ENCODE measurements at regions not wholly inside any gene's neighbourhood (a gene's known extent, or its start where the extent isn't known, plus 50 kb on each side); places are given as distances from the start of the nearest gene placed in this dataset.

DNA sequence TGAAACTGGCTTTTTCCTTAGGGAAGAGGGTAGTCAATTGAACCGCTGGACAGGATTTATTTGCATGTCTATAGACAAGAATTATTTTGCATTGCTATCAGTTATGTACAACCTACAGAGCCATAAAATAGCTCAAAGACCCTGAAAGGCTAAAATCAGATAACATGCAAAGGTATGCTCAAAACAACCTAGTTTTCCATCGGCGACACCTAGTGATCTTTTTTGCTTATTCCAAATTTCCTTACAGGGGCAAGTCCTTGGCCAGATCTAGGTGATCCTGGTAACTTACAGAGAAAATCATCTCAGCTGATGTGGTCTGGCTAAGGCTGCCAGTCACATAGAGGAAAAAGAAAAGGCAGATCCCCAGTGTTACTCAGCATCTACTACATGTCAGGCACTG is 141.2 kb upstream of the RPL38 start:
- no peak for DNase-seq

DNA sequence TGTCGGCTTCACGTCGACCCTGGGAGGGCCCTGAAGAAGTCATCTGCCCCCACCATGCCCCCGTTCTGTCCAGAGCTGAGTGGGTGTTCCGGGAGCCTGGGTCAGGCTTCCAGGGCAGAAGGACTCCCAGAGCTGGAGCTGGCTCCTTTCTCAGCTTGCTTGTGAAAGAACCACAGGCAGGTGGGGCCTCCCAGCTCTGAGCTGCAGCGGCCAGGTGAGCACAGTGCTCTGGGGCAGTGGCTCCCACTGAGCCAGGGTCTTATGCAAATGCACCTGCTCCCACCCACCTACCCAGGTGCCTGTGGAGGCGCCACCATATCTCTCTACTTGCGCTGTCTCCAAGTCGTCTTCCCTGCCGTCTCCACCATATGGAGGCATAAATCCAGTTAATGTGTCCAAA is 140.0 kb upstream of the RPL38 start:
- no peak for DNase-seq

DNA sequence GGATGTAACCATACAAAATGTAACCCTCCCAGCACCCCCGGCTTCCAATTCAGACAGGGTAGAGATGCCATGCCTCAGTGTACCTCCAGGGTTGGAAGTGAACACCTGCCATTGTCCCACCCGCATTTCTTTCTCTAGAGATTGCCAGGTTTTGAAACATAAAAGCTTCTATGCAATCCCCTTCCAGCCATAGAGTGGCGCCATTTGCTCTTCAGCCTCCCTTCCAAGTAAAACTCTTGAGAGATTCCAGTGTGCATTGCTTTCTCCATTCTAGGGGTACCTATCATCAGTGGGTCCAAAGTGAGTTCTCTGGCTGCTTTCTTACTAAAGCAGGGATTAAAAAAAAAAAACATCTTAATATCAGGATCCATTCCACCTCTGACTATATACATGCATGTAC is 133.1 kb upstream of the RPL38 start:
- DNase-seq: no peak

DNA sequence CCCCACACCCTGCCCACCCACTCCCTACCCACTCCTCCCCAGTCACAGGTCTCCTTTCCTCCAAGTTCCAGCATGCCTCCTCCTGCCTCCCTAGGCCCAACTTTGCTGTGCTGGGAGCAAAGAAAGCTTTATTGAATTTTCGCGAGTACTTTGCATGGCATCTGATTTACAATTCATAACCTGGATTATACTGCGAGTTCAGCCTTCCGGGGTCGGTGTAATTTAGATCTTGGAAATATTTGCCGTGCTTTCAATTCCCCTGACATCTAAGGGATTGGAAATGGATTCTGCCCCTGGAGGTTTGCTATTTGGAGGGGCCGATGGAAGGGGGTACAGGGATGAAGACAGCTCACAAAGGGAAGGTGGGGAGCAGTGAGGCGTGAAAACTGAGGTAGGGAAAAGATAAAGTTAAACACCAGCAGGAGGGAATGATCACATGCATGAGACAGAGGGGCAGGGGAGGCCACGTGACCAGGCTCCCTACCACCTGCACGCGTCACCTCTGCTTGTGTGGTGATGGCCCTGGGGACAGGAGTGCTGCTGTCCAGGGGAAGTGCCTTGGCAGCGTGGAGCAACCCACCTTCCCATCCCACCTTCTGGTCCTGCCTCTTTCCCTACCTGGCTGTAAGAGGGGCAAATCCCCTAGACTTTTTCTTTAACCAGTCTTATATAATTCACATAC is 132.3 kb upstream of the RPL38 start:
- DNase-seq: no peak

DNA sequence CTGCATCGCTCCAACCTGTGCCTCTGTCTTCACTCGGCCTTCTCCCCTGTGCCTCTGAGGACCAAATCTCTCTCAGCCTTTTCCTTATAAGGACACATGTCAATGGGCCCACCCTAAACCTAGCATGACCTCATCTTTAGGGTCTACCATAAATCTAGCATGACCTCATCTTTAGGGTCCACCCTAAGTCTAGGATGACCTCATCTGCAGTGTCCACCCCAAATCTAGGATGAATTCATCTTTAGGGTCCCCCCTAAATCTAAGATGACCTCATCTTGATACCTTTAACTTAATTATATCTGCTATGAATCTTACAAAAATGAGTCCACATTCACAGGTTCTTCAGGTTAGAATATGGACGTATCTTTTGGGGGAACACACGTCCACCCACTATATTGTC is 131.1 kb upstream of the RPL38 start:
- no peak for DNase-seq

DNA sequence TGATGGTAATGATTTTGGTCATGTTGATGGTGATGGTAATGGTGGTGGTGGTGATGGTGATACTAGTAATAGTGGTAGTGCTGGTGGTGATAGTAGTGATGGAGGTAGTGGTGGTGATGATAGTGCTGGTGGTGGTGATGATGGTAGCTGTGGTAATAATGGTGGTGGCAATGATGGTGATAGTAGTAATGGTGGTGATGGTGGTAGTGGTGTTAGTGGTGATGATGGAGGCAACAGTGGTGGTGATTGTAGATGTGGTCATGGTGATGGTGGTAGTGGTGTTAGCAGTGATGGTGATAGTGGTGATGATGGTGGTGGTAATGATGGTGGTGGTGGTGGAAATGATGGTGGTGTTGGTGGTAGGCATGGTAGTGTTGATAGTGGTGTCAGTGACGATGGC is 127.0 kb upstream of the RPL38 start:
- DNase-seq: no peak

DNA sequence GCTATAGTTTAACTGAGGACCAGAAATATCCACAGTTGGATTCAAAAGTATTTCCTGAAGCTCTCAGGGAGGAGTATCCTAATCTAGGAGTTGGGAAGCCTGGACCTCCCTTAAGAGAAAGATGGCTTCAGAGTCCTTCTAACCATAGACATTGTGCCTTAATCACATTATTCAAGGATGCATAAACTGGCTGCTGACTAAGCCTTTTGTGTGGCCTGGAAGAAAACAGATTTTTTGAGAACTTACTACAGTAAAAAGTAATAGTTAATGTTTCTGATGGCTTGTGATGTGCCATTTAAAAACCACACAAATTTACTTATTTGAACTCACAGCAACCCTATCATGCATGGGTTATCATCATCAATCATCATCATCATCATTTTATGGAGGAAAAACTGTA is 126.2 kb upstream of the RPL38 start:
- no peak for DNase-seq

DNA sequence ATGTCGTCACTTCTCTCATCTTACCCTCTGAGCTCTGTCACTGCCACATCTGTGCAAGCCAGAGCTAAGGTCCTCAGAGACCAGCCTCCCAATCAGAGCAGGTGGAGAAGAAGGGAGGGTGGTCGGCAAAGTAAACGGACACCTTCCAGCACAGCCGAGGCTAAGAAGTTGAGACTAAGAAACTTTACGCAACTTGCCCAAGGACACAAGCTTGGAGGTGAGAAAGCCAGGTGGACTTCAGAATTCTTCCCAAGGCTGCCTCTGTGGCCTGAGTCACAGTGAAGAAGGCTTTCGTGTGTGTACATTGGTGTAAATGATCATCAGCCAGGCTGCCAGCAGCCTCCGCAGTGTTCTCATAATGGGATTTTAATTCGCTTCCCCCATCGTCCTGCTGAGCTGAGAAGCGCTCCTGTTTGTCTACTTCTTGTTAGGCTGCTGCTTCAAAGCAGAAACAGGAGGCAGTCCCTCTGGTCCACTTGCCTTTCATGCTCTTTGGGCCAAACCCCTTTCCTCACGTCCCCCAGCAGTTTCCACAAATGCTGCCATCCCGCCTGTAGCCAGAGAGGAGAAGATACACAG is 125.0 kb upstream of the RPL38 start:
- peak; percentile 70 for DNase-seq

DNA sequence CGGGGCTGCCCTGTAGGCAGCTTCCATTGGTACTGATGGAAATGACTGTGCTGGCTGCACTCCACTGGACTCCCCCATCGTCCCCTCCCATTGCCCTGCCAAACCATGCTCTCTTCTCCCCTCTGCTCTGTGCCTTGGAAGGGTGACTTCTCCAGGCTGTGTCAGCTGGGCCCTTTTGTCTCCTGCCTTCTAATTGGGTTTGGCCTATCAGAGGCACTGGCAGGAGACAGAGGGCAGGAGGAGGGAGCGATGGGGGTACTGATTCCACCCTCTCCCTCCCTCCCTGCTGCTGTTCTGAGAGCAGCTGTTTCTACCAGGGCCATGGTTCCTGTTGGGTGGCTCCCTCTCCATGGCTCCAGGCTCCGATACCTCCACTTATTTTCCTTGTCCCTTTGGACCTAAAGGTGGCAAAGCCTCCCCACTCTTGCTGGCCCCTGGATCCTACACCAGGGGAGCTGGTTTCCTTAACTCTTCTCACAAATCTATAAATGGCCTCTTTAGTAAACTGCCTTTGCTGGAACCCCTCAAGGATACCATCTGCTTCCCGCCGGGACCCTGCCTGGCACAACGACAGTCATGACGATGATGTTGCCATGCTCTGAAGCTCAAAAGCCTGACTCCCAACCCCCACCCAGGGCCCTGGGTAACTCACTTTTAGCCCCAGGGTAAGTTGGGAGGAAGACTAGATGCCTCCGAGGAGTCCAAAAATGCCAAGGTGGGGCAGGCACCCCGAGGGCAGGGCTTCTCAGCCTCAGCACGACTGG is 123.8 kb upstream of the RPL38 start:
- no peak for DNase-seq

DNA sequence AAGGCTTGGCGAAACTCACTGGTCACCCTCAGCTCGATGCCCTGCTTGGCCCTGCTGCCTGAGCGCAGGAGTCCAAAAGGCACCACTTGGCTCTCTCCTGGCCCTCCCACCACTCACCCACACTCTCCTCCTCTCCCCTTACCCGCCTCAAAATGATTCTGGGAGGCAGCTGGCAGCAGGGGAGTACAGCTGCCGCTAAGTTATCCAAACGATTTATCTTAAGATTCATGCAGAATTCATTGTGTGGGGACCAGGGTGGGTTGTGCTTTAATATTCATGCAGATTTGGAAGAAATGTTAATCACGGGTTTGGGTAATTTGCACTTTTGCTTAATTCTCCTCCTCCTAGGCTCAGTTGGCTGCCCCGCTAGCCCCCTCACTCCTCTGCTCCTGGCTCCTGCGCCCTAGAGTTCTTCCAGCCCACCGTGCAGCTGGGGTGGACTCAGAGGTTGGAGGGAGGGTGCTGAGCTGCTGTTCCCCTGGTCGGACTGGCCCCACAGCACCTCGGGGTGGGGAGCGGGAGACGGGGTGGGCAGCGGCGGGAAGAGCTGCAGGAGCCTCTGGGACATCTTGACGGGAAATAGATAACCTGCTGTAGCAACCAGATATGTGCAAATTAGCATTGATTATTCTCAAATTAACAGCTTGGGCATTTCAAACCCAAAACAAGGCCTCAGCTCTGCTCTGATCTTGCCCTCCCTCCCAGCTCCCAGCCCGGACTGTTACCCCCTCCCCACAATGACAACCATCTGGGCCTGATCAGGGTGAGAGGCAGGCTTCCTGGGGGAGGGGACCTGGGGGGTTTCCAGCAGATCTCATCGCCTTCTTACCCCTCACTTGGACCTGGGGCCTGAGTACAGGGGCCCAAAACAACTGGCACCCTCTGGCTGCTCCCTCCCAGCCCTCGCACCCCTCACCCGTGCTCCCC is 122.6 kb upstream of the RPL38 start:
- DNase-seq: no peak

DNA sequence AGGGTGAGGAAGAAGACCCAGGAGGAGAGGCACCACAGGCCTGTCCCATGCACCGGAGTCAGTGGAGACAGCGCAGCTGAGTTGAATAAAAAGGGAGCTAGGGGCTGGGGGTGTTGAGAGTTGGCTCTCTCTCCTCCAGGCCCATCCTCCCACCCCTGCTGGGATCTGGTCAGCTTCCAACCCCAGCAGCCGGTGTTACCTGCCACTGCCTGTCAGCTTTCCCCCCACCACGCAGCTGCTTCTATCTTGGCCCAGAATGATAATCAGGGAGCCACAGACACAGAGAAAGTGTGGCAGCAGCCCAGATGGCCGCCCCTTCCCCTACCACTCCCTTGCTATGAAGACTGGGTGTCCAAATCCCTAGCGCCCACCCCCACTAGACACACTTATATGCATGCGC is 120.6 kb upstream of the RPL38 start:
- peak; percentile 77 for DNase-seq

DNA sequence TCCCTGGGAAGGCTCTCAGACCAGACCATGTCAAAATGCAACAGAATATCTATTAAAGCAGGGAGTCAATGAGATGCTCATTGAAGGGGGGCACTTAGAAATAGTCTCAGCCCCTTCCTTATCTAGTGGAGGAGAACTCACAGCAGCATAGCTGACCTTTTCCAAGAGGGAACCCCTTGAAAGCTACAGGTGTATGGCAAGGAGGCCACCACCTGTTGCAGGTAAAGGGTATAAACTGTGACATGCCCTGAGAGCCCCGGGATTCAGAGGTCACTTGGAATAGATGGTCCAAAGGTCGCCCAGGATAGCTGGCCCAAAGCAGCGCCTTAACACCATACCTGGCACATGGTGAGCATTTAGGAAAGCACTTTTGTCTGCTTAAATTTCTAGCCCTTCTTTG is 120.2 kb upstream of the RPL38 start:
- DNase-seq: no peak

DNA sequence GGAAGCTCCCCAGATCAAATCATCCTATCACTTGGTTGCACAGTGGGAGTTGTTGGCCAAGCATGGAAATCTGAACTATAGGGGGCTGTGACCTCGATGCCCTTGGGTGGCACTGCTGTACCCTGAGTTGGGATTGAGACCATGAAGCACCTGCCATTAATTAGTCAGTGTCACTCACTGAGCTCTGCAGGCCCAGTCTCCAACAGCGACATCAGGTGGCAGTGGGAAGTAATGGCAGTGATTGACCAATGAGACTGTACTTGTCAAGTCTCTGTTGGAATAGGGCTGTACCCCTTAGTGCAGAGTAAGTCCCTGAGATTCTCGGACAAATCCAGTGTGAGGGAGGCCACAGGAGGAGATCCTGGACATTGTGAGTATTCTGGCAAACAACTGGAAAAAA is 118.0 kb upstream of the RPL38 start:
- DNase-seq: no peak

DNA sequence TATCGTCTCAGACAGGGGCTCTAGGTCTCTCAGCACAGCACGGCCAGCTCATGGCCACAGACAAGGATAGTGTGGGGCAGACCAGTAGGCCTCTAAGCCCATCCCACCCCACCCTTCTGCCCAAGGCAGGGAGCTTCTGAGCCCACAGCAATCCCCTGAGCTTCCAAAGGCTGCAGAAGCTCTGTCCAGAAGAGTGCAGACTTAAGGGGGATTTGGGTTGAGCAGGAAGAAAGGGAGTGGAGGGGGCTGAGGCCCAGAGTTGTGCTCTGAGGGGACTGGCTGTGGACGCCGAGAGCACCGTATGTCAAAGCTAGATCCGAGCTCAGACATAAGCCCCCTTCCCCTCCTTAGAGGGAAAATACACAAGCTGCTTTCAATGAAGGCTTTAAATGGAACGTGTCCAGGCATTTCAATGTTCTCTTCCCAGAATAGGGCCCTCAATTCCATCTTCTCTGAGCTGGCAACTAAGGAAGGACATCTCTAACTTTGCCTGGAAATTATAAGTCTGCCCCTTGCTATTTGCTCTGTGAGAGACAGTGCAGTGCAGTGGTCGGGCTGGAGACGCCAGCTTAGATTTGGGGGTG is 116.4 kb upstream of the RPL38 start:
- DNase-seq: no peak

DNA sequence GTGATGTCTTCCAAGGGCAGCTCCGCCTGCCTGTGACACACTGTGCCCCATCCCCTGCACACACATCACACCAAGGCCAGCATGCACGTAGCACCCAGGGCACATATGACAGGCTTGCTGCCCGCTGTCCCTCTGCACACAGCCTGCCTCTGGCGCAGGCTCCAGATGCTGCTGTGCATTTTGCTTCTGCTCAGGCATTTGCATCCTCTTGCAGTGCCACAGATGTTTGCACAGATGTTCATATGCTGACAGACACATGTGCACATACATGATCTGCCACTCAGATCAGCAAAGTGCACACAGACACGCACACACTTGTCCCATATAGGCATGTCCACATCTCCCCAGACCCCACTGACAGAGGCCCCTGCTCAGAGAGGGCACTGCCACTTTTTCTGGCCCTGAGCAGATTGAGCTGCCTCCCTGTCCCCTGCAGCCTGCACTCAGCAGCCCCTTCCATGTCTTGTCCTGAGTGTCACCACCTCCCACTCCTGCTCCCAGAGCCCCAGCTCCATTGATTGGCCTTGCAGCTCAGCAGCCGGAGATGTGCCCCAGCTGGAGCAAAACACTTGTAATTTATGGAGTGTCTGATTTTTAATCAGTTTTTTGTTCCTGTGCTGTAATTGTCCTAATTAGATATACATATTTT is 115.1 kb upstream of the RPL38 start:
- DNase-seq: no peak

DNA sequence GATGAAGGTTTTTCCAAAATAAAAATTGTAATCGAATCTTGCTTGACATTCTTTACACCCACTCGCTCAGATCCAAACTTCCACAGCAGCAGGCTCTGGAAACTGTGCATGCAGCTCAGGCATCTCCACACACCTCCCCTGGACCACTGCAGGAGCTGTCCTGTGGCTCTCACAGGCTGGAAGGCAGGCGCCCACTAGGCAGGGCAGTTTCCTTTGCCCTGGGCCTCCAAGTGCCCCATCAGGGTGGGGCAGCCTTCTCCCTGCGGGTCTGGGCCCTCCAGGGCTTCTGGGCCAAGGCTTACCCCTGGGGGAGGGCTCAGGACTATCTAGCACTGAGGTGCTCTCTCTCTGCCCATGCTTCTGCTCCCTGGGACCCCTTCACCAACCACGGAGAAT is 114.5 kb upstream of the RPL38 start:
- no peak for DNase-seq

DNA sequence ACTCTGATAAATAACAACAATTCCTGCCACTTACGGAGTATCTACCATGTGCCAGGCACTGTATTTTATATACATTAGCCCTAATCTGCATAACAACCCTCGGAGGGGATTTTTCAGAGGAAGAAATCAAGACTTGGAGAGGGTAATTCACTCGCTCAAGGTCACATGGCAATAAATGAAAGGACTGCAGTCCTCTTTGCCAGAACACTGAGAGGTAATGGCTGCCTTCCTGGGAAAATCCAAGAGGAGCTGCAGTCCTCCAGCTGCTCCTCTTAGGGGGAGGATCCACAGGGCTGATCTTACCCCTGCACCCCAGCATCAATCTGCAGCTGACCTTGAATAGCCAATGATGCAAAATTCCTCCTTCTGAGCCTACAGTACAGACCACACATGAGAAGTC is 114.1 kb upstream of the RPL38 start:
- DNase-seq: no peak

DNA sequence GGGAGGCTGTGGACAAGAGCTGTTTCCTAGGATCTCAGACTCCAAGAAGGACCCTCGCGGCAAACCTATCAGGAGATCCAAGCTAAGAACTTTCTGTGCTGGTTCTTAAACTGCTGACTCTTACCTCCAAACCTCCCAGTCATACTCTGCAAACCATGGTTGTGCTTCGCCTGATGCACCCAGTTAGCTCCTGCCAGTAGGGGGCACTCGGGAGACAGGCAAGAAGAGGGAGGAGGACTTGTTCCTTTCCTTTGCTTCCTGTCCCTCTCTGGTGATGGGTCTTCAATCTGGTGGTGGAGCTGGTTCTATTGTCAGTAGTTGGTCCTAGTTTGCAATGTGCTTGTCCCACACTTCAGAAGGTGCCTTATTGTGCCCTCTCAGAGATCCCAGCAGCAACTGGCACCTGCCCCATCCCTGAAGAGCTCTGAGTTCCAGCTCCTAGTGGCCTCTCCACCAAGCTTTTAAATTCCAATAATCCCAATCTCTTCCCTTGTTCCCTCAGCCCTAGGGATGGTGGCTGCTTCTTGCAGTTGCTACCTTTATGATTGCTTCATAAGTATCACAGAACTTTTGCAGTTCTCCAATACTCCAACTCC is 113.5 kb upstream of the RPL38 start:
- peak; percentile 65 for DNase-seq

DNA sequence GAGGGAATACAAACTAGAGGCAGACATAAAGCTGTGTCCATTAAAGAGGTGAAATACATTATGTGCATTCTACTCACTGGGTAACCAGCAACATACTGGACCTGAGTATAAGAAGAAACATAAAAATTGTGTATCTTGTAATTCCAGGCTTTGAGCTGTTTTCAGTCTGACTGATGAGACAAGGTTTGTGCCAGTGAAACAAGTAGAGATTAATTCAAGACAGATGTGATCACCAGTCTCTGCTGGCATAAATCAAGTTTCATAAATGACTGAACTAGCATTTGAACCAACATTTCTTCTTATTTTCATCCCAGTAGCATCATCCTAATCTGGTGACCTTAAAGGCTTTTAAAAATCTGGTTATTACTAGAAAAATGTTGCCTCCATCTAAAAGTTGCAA is 108.8 kb upstream of the RPL38 start:
- no peak for DNase-seq

DNA sequence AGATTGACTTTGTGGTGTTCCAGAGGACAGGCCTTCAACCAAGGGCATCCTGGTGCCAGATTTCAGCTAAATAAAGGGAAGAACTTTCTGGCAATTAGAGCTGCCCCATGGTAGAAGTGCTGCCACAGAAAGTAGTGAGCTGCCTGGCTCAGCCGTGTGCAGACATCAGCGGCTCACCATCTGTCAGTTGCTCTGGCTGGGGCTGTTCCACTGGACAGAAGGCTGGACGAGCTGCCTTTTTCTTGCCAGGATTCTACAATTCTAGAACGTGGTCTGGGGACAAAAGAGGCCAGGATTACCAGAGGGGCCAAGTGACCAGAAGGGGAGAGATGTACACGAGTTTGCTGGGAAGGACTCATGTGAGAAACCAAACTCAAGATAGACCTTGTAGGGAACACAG is 107.0 kb upstream of the RPL38 start:
- DNase-seq: no peak

DNA sequence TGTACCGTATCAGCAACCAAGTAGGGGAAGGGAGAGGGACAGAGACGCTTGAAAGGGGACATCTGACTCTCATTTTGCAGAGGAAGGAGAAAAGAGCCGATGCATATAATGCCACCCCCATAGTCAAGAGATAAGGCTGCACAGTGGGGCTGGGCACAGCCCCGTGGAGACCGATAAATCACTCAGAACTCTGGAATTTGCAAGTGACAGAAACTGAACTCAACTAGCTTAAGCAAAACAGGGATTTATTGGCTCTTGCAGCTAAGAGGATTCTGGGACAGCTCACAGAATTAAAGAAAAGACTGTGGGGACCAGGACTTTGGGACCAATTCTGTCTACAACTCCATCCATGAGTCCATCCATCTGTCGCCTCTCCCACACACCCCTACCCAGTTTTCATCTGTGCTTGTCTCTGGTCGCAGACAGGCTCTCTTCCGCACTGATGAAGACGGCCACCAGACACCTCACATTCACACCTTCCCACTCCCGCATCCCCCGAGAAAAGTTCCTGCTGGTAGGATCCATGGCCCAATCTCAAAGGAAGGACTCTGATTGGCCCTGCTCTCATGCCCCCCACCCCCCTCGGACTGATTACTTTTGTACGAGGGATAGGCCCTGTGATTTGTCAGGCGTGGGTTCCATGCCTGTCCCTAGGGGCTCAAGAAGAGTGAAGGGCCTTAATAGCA is 105.9 kb upstream of the RPL38 start:
- no peak for DNase-seq
